MCF 10A (cell line): ENCODE measurements at regions not wholly inside any gene's neighbourhood (a gene's known extent, or its start where the extent isn't known, plus 50 kb on each side); places are given as distances from the start of the nearest gene placed in this dataset.

ENCODE experiments used
- BruUV-seq: library from RNA; stranded (reverse); fragments of 400-500 nt; replicated peaks from 2 replicates; lab custom pipeline; 2021; lab: Mats Ljungman, UMichigan
- CTCF ChIA-PET: fragments of 300-600 bp; sonication (Branson Sonifier 250); formaldehyde crosslinking; extraction: SDS; loops from one replicate; lab custom pipeline; 2021; ENCODE audit warnings: antibody characterized with exemption, inconsistent platforms; lab: Yijun Ruan, JAX
- POLR2A ChIA-PET: fragments of 300-600, 350-650 bp; sonication (Branson Sonifier 250); formaldehyde crosslinking; extraction: SDS; loops from one replicate; lab custom pipeline; 2020; ENCODE audit warnings: antibody characterized with exemption, inconsistent platforms; lab: Yijun Ruan, JAX
- DNase-seq: peaks from one replicate; pipeline ENCODE4 v3.0.0-alpha.2; 2018; ENCODE audit not compliant: unreplicated experiment
- H3K27ac Mint-ChIP-seq: one replicate; pipeline ENCODE4 v1.8.0; 2022; ENCODE audit warnings: mild to moderate bottlenecking, low read depth, mixed read lengths; ENCODE audit not compliant: unreplicated experiment
- H3K27me3 Mint-ChIP-seq: one replicate; pipeline ENCODE4 v1.8.0; 2022; ENCODE audit warnings: mixed read lengths; ENCODE audit not compliant: insufficient read depth, unreplicated experiment
- H3K36me3 Mint-ChIP-seq: one replicate; pipeline ENCODE4 v1.8.0; 2022; ENCODE audit warnings: mild to moderate bottlenecking, moderate library complexity, mixed read lengths; ENCODE audit not compliant: insufficient read depth, unreplicated experiment
- H3K4me1 Mint-ChIP-seq: one replicate; pipeline ENCODE4 v1.8.0; 2022; ENCODE audit warnings: mixed read lengths; ENCODE audit not compliant: insufficient read depth, unreplicated experiment
- H3K4me3 Mint-ChIP-seq: one replicate; pipeline ENCODE4 v1.8.0; 2022; ENCODE audit warnings: mild to moderate bottlenecking, moderate library complexity, mixed read lengths; ENCODE audit not compliant: unreplicated experiment
- H3K9me3 Mint-ChIP-seq: one replicate; pipeline ENCODE4 v1.8.0; 2022; ENCODE audit warnings: mixed read lengths; ENCODE audit not compliant: unreplicated experiment
- CTCF ChIP-seq: fragments of 200-600 bp; IDR thresholded peaks from one replicate; pipeline ENCODE4 v1.8.0; 2022; ENCODE audit warnings: antibody characterized with exemption, mild to moderate bottlenecking; ENCODE audit not compliant: unreplicated experiment
- intact Hi-C: fragments of 100-400 bp; cut with micrococcal nuclease; formaldehyde crosslinking; loops from 2 replicates; pipeline ENCODE4 v1.14.1; 2022

- H3K36me3 Mint-ChIP-seq: no peaks in the 10 kb centered on the region
- no peak overlapping the region for H3K4me3 Mint-ChIP-seq
- H3K27ac Mint-ChIP-seq: no peak overlapping the region
- no peaks in the 10 kb centered on the region for H3K9me3 Mint-ChIP-seq
- POLR2A ChIA-PET: interaction anchor here (0.9 to 2.7 kb wide), 4 partner anchors 9 to 172 kb away, joined by 3 to 15 read pairs (median 5); no protein-coding TSS in a partner anchor
- intact Hi-C loops: loop anchor here (5.0 kb wide), 1 partner anchor 131 kb away; no protein-coding TSS in a partner anchor
- H3K27me3 Mint-ChIP-seq: no peaks in the 10 kb centered on the region
- no peak for DNase-seq
- peaks cover 31% of the 10 kb centered on the region for H3K4me1 Mint-ChIP-seq
- no TSS peak for BruUV-seq
- TF ChIP-seq CTCF: no peak
- CTCF ChIA-PET: no interaction called here
Observed at GRCh38 chr13:40238761-40239160, 427.7 kb downstream of the FOXO1 start.

DNA sequence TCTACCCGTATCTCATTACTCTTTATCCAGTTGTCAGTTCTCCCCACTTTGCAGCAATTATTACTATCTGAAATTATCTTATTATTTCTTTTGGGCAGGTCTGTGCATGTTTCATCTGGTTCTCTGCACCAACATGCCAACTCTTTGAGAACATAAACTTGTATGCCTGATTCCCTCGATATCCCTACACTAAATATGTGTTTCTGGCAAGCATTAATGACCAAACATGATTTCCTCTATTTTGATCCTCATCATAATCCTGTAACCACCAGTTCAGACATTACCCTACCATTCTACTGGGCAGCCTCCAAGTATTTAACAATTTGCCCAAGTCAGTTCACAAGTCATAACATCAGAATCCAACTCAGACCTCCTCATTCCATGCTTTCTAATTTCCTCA is 426.1 kb downstream of the FOXO1 start:
- DNase-seq: no peak
- H3K4me3 Mint-ChIP-seq: no peak overlapping the region
- no peak overlapping the region for H3K27ac Mint-ChIP-seq
- H3K9me3 Mint-ChIP-seq: peaks cover 5% of the 10 kb centered on the region
- no peak for TF ChIP-seq CTCF
- intact Hi-C loops: no loop called here
- H3K4me1 Mint-ChIP-seq: peaks cover 30% of the 10 kb centered on the region
- H3K27me3 Mint-ChIP-seq: no peaks in the 10 kb centered on the region
- POLR2A ChIA-PET: interaction anchor here (0.7 to 3.6 kb wide), 7 partner anchors 12 to 457 kb away, joined by 3 to 16 read pairs (median 4); no protein-coding TSS in a partner anchor
- CTCF ChIA-PET: interaction anchor here (0.9 to 1.5 kb wide), 4 partner anchors 7 to 112 kb away, joined by 3 to 4 read pairs (median 3); no protein-coding TSS in a partner anchor
- no peaks in the 10 kb centered on the region for H3K36me3 Mint-ChIP-seq
- BruUV-seq: no TSS peak

- no TSS peak for BruUV-seq
- intact Hi-C loops: no loop called here
- Mint-ChIP-seq H3K4me3 (no peak overlapping the region), H3K9me3 (peaks cover 12% of the 10 kb centered on the region), H3K4me1 (peaks cover 34% of the 10 kb centered on the region), H3K27ac (no peak overlapping the region), H3K27me3 (no peaks in the 10 kb centered on the region), H3K36me3 (no peaks in the 10 kb centered on the region)
- DNase-seq: no peak
- ChIA-PET CTCF (interaction anchor here (1.5 kb wide), 1 partner anchor 32 kb away, joined by 3 read pairs; no protein-coding TSS in a partner anchor), POLR2A (interaction anchor here (0.7 to 3.6 kb wide), 9 partner anchors 8 to 184 kb away, joined by 3 to 16 read pairs (median 4); no protein-coding TSS in a partner anchor)
- no peak for TF ChIP-seq CTCF
Observed at GRCh38 chr13:40241125-40241798, 425.2 kb downstream of the FOXO1 start.

DNA sequence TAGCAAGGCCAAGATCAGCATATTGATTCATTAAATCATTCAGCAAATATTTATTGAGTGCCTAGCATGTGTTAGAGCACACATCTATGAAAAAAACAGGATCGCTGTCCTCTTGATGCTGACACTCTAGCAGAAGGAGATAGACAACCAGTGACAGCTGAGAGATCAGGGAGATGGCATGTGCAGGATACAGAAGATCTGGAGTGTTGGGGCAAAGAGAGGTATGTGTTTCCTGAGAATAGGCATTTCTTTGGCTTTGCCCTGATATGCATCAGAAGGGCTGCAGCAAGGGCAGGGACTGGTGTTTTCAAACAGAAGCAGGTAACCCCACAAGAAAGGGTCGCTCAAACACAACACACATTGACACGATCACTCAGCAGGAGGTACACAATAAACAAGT is 423.4 kb downstream of the FOXO1 start:
- peaks cover 33% of the 10 kb centered on the region for H3K4me1 Mint-ChIP-seq
- H3K9me3 Mint-ChIP-seq: peaks cover 12% of the 10 kb centered on the region
- POLR2A ChIA-PET: interaction anchor here (1.0 to 3.6 kb wide), 2 partner anchors 29 to 210 kb away, joined by 3 to 16 read pairs; no protein-coding TSS in a partner anchor
- H3K27me3 Mint-ChIP-seq: no peaks in the 10 kb centered on the region
- no peak overlapping the region for H3K4me3 Mint-ChIP-seq
- no peak for TF ChIP-seq CTCF
- intact Hi-C loops: no loop called here
- no peak for DNase-seq
- H3K36me3 Mint-ChIP-seq: no peaks in the 10 kb centered on the region
- no TSS peak for BruUV-seq
- no peak overlapping the region for H3K27ac Mint-ChIP-seq
- CTCF ChIA-PET: no interaction called here
